Fibroblast of upper back skin (primary cell): ENCODE measurements at regions not wholly inside any gene's neighbourhood (a gene's known extent, or its start where the extent isn't known, plus 50 kb on each side); places are given as distances from the start of the nearest gene placed in this dataset.
"Not testable (repeated sequence)": the region's sequence is repeated elsewhere in the genome, so short reads cannot be mapped to it uniquely, and the experiment has no call there.

Experiments
- DNase-seq: peaks from one replicate; pipeline ENCODE4 v3.0.0-alpha.2; 2013

- DNase-seq, result no peak
Measured at GRCh38 chr3:145333931-145334330, 827.1 kb downstream of the PLOD2 start.

- no peak for DNase-seq
Measured at GRCh38 chr3:145355206-145355605, 805.8 kb downstream of the PLOD2 start.

- no peak for DNase-seq
Measured at GRCh38 chr3:145357453-145357852, 803.5 kb downstream of the PLOD2 start.

- no peak for DNase-seq
Measured at GRCh38 chr3:145359040-145359439, 801.9 kb downstream of the PLOD2 start.

GRCh38 chr3:145368748-145369147 lies 792.2 kb downstream of the PLOD2 start:
- no peak for DNase-seq

- DNase-seq, result no peak
Measured at GRCh38 chr3:145370870-145371269, 790.1 kb downstream of the PLOD2 start.

- DNase-seq, result no peak
Measured at GRCh38 chr3:145377301-145377700, 783.7 kb downstream of the PLOD2 start.

- no peak for DNase-seq
Measured at GRCh38 chr3:145383416-145383815, 777.6 kb downstream of the PLOD2 start.

- DNase-seq, result no peak
Measured at GRCh38 chr3:145384307-145384706, 776.7 kb downstream of the PLOD2 start.

GRCh38 chr3:145387211-145387610 lies 773.8 kb downstream of the PLOD2 start:
- DNase-seq, result no peak

- DNase-seq, result no peak
Measured at GRCh38 chr3:145395421-145395820, 765.6 kb downstream of the PLOD2 start.

GRCh38 chr3:145411605-145412004 lies 749.4 kb downstream of the PLOD2 start:
- no peak for DNase-seq

- no peak for DNase-seq
Measured at GRCh38 chr3:145417678-145418077, 743.3 kb downstream of the PLOD2 start.

- no peak for DNase-seq
Measured at GRCh38 chr3:145422556-145422955, 738.4 kb downstream of the PLOD2 start.

- DNase-seq, result no peak
Measured at GRCh38 chr3:145427355-145427754, 733.6 kb downstream of the PLOD2 start.

- no peak for DNase-seq
Measured at GRCh38 chr3:145429546-145429945, 731.4 kb downstream of the PLOD2 start.

GRCh38 chr3:145448436-145448835 lies 712.5 kb downstream of the PLOD2 start:
- no peak for DNase-seq

- DNase-seq, result no peak
Measured at GRCh38 chr3:145450018-145450682, 710.8 kb downstream of the PLOD2 start.

- DNase-seq, result no peak
Measured at GRCh38 chr3:145457825-145458552, 703.0 kb downstream of the PLOD2 start.

- not testable (repeated sequence) for DNase-seq
Measured at GRCh38 chr3:145459681-145460080, 701.3 kb downstream of the PLOD2 start.

- DNase-seq, result no peak
Measured at GRCh38 chr3:145471976-145472375, 689.0 kb downstream of the PLOD2 start.

GRCh38 chr3:145482735-145483134 lies 678.2 kb downstream of the PLOD2 start:
- not testable (repeated sequence) for DNase-seq

GRCh38 chr3:145483992-145484391 lies 677.0 kb downstream of the PLOD2 start:
- no peak for DNase-seq

- DNase-seq, result no peak
Measured at GRCh38 chr3:145489011-145489410, 672.0 kb downstream of the PLOD2 start.
